K562 (cell line): ENCODE measurements at regions not wholly inside any gene's neighbourhood (a gene's known extent, or its start where the extent isn't known, plus 50 kb on each side); places are given as distances from the start of the nearest gene placed in this dataset.

ENCODE experiments used
- ARNT ChIP-seq, 2 experiments: fragments of 450-650 bp; IDR thresholded peaks; 2 replicates each; pipeline ENCODE4 v1.6.1; 2016; ENCODE audit warnings: mild to moderate bottlenecking in 1 of 2
- JUN ChIP-seq, 2 experiments: sonication (generic) in 1 of 2; formaldehyde crosslinking in 1 of 2; IDR thresholded peaks; 2 replicates each; pipeline versions ENCODE4 v1.6.1 to v1.8.0; 2012 to 2022; ENCODE audit warnings: borderline replicate concordance in 2 of 2, mild to moderate bottlenecking in 2 of 2, improper control_type of control experiment in 1 of 2, low read depth in 1 of 2, low read length in 1 of 2, missing genetic modification reagents in 1 of 2
- PCBP1 ChIP-seq: fragments of 200-400 bp; formaldehyde crosslinking; IDR thresholded peaks from 2 replicates; pipeline ENCODE4 v1.6.1; 2018; ENCODE audit warnings: mild to moderate bottlenecking, low read depth, low read length; ENCODE audit not compliant: poor library complexity, severe bottlenecking
- PHB ChIP-seq: fragments of 250-450 bp; sonication (Bioruptor Pico); IDR thresholded peaks from 2 replicates; pipeline ENCODE4 v1.5.0; 2021
- PHF21A ChIP-seq: fragments of 450-650 bp; IDR thresholded peaks from 2 replicates; pipeline ENCODE4 v1.6.1; 2017; ENCODE audit warnings: low read depth, borderline replicate concordance
- SMC3 ChIP-seq: conservative IDR thresholded peaks from 2 replicates; pipeline ENCODE4 v1.6.1; 2011; ENCODE audit warnings: low read depth, low read length, improper control_type of control experiment; ENCODE audit not compliant: insufficient read depth
- ZNF124 ChIP-seq: sonication (generic); formaldehyde crosslinking; IDR thresholded peaks from 2 replicates; pipeline ENCODE4 v1.8.1; 2022; ENCODE audit warnings: missing genetic modification reagents
- TF ChIP-seq, protein P1 (sequence below): sonication (generic); formaldehyde crosslinking; IDR thresholded peaks from 2 replicates; pipeline ENCODE4 v1.5.0; 2020; ENCODE audit warnings: missing genetic modification reagents
- TF ChIP-seq, protein P2 (sequence below): fragments of 450-650 bp; conservative IDR thresholded peaks from 2 replicates; pipeline ENCODE4 v1.6.1; 2016; ENCODE audit warnings: missing genetic modification characterization, low read depth, mild to moderate bottlenecking, missing compliant biosample characterization, moderate library complexity

DNA sequence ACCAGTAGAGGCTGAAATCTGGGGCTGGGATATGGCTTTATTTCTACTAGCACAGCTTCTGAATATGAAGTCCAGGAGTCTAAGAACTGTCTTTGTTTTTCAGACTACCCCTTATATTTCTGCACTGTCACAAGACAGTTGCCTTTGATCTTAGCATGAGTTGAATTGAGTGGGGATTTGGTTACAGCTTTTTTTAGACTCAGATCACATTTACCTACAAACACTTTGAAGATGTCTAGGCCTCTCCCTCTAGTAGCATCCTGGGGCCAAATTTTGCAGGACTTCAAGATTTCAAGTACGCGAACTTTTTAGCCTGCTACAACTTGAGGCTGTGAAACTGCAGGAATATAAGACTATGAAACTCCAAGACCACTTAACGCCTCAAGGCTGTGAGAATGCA is 240.2 kb downstream of the NEBL start:
- TF ChIP-seq, protein P1, sequence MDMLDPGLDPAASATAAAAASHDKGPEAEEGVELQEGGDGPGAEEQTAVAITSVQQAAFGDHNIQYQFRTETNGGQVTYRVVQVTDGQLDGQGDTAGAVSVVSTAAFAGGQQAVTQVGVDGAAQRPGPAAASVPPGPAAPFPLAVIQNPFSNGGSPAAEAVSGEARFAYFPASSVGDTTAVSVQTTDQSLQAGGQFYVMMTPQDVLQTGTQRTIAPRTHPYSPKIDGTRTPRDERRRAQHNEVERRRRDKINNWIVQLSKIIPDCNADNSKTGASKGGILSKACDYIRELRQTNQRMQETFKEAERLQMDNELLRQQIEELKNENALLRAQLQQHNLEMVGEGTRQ: no peak
- TF ChIP-seq ZNF124 (CRISPR knock-in tag) (no peak), SMC3 (no peak), PHB (CRISPR knock-in tag) (no peak), JUN (IDR thresholded peaks at IDR 0.05; ENCODE audit: borderline replicate concordance, low read depth, low read length) (no peak), JUN (CRISPR knock-in tag; IDR thresholded peaks at IDR 0.05; ENCODE audit: borderline replicate concordance) (no peak), PCBP1 (no peak), PHF21A (no peak), ARNT (IDR thresholded peaks at IDR 0.05) (no peak)
- TF ChIP-seq, protein P2, sequence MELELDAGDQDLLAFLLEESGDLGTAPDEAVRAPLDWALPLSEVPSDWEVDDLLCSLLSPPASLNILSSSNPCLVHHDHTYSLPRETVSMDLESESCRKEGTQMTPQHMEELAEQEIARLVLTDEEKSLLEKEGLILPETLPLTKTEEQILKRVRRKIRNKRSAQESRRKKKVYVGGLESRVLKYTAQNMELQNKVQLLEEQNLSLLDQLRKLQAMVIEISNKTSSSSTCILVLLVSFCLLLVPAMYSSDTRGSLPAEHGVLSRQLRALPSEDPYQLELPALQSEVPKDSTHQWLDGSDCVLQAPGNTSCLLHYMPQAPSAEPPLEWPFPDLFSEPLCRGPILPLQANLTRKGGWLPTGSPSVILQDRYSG (tag): no peak
